Activated naive CD8-positive, alpha-beta T cell treated with anti-CD3 and anti-CD28 coated beads for 36 hours (primary cell): ENCODE measurements at regions not wholly inside any gene's neighbourhood (a gene's known extent, or its start where the extent isn't known, plus 50 kb on each side); places are given as distances from the start of the nearest gene placed in this dataset.
"Not testable (repeated sequence)": the region's sequence is repeated elsewhere in the genome, so short reads cannot be mapped to it uniquely, and the experiment has no call there.

ENCODE experiments used
- DNase-seq: peaks from one replicate; pipeline ENCODE4 v3.0.0; 2021
- H3K27ac Mint-ChIP-seq: one replicate; pipeline ENCODE4 v1.8.0; 2022; ENCODE audit warnings: mild to moderate bottlenecking, moderate library complexity, mixed read lengths
- H3K27me3 Mint-ChIP-seq: one replicate; pipeline ENCODE4 v1.8.0; 2022; ENCODE audit warnings: mild to moderate bottlenecking, mixed read lengths
- H3K36me3 Mint-ChIP-seq: one replicate; pipeline ENCODE4 v1.8.0; 2021; ENCODE audit warnings: mild to moderate bottlenecking, mixed read lengths
- H3K4me1 Mint-ChIP-seq: one replicate; pipeline ENCODE4 v1.8.0; 2021; ENCODE audit warnings: mixed read lengths
- H3K4me3 Mint-ChIP-seq: one replicate; pipeline ENCODE4 v1.8.0; 2022; ENCODE audit warnings: mild to moderate bottlenecking, moderate library complexity, mixed read lengths
- H3K9me3 Mint-ChIP-seq: one replicate; pipeline ENCODE4 v1.8.0; 2022; ENCODE audit warnings: mixed read lengths

- peaks cover 4% of the 10 kb centered on the region for H3K36me3 Mint-ChIP-seq
- no peak for DNase-seq
- H3K9me3 Mint-ChIP-seq = peaks cover 3% of the 10 kb centered on the region
- H3K4me3 Mint-ChIP-seq = no peak overlapping the region
- H3K27ac Mint-ChIP-seq = no peak overlapping the region
- H3K27me3 Mint-ChIP-seq = no peaks in the 10 kb centered on the region
- peaks cover 17% of the 10 kb centered on the region for H3K4me1 Mint-ChIP-seq
These were observed 292.6 kb upstream of the TGFBR2 start for GRCh38 chr3:30313840-30314239.

- H3K4me3 Mint-ChIP-seq = no peak overlapping the region
- peaks cover 4% of the 10 kb centered on the region for H3K36me3 Mint-ChIP-seq
- no peak for DNase-seq
- peaks cover 21% of the 10 kb centered on the region for H3K4me1 Mint-ChIP-seq
- peaks cover 1% of the 10 kb centered on the region for H3K9me3 Mint-ChIP-seq
- no peak overlapping the region for H3K27ac Mint-ChIP-seq
- H3K27me3 Mint-ChIP-seq = no peaks in the 10 kb centered on the region
These were observed 291.6 kb upstream of the TGFBR2 start for GRCh38 chr3:30314757-30315325.

GRCh38 chr3:30315447-30315846 is 291.0 kb upstream of the TGFBR2 start:
- Mint-ChIP-seq H3K9me3 (peaks cover 1% of the 10 kb centered on the region), H3K27me3 (no peaks in the 10 kb centered on the region), H3K4me1 (peaks cover 22% of the 10 kb centered on the region), H3K4me3 (no peak overlapping the region), H3K36me3 (peaks cover 4% of the 10 kb centered on the region), H3K27ac (no peak overlapping the region)
- no peak for DNase-seq

- H3K27ac Mint-ChIP-seq = no peak overlapping the region
- H3K36me3 Mint-ChIP-seq = peaks cover 14% of the 10 kb centered on the region
- H3K27me3 Mint-ChIP-seq = no peaks in the 10 kb centered on the region
- DNase-seq = no peak
- peaks cover 12% of the 10 kb centered on the region for H3K9me3 Mint-ChIP-seq
- H3K4me3 Mint-ChIP-seq = no peak overlapping the region
- H3K4me1 Mint-ChIP-seq = peaks cover 24% of the 10 kb centered on the region
These were observed 288.8 kb upstream of the TGFBR2 start for GRCh38 chr3:30317561-30317960.

- H3K9me3 Mint-ChIP-seq = peaks cover 14% of the 10 kb centered on the region
- DNase-seq = no peak
- peaks cover 15% of the 10 kb centered on the region for H3K36me3 Mint-ChIP-seq
- H3K4me3 Mint-ChIP-seq = no peak overlapping the region
- H3K27ac Mint-ChIP-seq = no peak overlapping the region
- no peaks in the 10 kb centered on the region for H3K27me3 Mint-ChIP-seq
- peaks cover 24% of the 10 kb centered on the region for H3K4me1 Mint-ChIP-seq
These were observed 288.3 kb upstream of the TGFBR2 start for GRCh38 chr3:30318110-30318509.

GRCh38 chr3:30319713-30320112 is 286.7 kb upstream of the TGFBR2 start:
- peak overlapping the region; percentile 71 for H3K27ac Mint-ChIP-seq
- H3K4me1 Mint-ChIP-seq = peaks cover 24% of the 10 kb centered on the region

GRCh38 chr3:30320392-30320791 is 286.0 kb upstream of the TGFBR2 start:
- Mint-ChIP-seq H3K27me3 (no peaks in the 10 kb centered on the region), H3K4me3 (no peak overlapping the region), H3K36me3 (peaks cover 18% of the 10 kb centered on the region), H3K9me3 (peaks cover 17% of the 10 kb centered on the region), H3K4me1 (peaks cover 19% of the 10 kb centered on the region), H3K27ac (no peak overlapping the region)
- no peak for DNase-seq

More at GRCh38 chr3:30319713-30320112, 286.7 kb upstream of the TGFBR2 start:
- H3K36me3 Mint-ChIP-seq = peaks cover 18% of the 10 kb centered on the region
- H3K4me3 Mint-ChIP-seq = no peak overlapping the region
- no peaks in the 10 kb centered on the region for H3K27me3 Mint-ChIP-seq
- peak; percentile 30 for DNase-seq
- H3K9me3 Mint-ChIP-seq = peaks cover 17% of the 10 kb centered on the region

GRCh38 chr3:30321065-30321464 is 285.3 kb upstream of the TGFBR2 start:
- no peak for DNase-seq
- no peaks in the 10 kb centered on the region for H3K27me3 Mint-ChIP-seq
- H3K4me1 Mint-ChIP-seq = peaks cover 19% of the 10 kb centered on the region
- peaks cover 18% of the 10 kb centered on the region for H3K36me3 Mint-ChIP-seq
- H3K27ac Mint-ChIP-seq = no peak overlapping the region
- H3K9me3 Mint-ChIP-seq = peaks cover 17% of the 10 kb centered on the region
- no peak overlapping the region for H3K4me3 Mint-ChIP-seq

- DNase-seq, H3K4me3 Mint-ChIP-seq, H3K27ac Mint-ChIP-seq, H3K27me3 Mint-ChIP-seq: not testable (repeated sequence)
- Mint-ChIP-seq H3K4me1 (peaks cover 20% of the 10 kb centered on the region), H3K36me3 (peaks cover 19% of the 10 kb centered on the region), H3K9me3 (peaks cover 17% of the 10 kb centered on the region)
These were observed 282.8 kb upstream of the TGFBR2 start for GRCh38 chr3:30323649-30324048.

GRCh38 chr3:30324587-30324986 is 281.8 kb upstream of the TGFBR2 start:
- no peak for DNase-seq
- no peak overlapping the region for H3K27ac Mint-ChIP-seq
- H3K4me3 Mint-ChIP-seq = no peak overlapping the region
- H3K36me3 Mint-ChIP-seq = peaks cover 18% of the 10 kb centered on the region
- H3K27me3 Mint-ChIP-seq = no peaks in the 10 kb centered on the region
- peaks cover 17% of the 10 kb centered on the region for H3K9me3 Mint-ChIP-seq
- H3K4me1 Mint-ChIP-seq = peaks cover 16% of the 10 kb centered on the region

GRCh38 chr3:30327976-30328375 is 278.4 kb upstream of the TGFBR2 start:
- not testable (repeated sequence) for H3K9me3 Mint-ChIP-seq, DNase-seq, H3K4me3 Mint-ChIP-seq, H3K27ac Mint-ChIP-seq, H3K27me3 Mint-ChIP-seq
- Mint-ChIP-seq H3K36me3 (peaks cover 13% of the 10 kb centered on the region), H3K4me1 (peaks cover 31% of the 10 kb centered on the region)

- DNase-seq, H3K36me3 Mint-ChIP-seq, H3K4me3 Mint-ChIP-seq, H3K27ac Mint-ChIP-seq, H3K27me3 Mint-ChIP-seq, H3K9me3 Mint-ChIP-seq: not testable (repeated sequence)
- H3K4me1 Mint-ChIP-seq = peaks cover 36% of the 10 kb centered on the region
These were observed 277.5 kb upstream of the TGFBR2 start for GRCh38 chr3:30328935-30329334.

GRCh38 chr3:30331519-30331918 is 274.9 kb upstream of the TGFBR2 start:
- no peak overlapping the region for H3K4me3 Mint-ChIP-seq
- DNase-seq = no peak
- H3K27me3 Mint-ChIP-seq = no peaks in the 10 kb centered on the region
- peaks cover 3% of the 10 kb centered on the region for H3K9me3 Mint-ChIP-seq
- H3K4me1 Mint-ChIP-seq = peaks cover 34% of the 10 kb centered on the region
- peaks cover 9% of the 10 kb centered on the region for H3K36me3 Mint-ChIP-seq
- H3K27ac Mint-ChIP-seq = peak overlapping the region; percentile 25

GRCh38 chr3:30332196-30333021 is 274.0 kb upstream of the TGFBR2 start:
- H3K27me3 Mint-ChIP-seq = no peaks in the 10 kb centered on the region
- DNase-seq = no peak
- H3K27ac Mint-ChIP-seq = peak overlapping the region; percentile 91
- H3K4me1 Mint-ChIP-seq = peaks cover 34% of the 10 kb centered on the region
- peaks cover 9% of the 10 kb centered on the region for H3K36me3 Mint-ChIP-seq
- H3K9me3 Mint-ChIP-seq = peaks cover 3% of the 10 kb centered on the region
- peak overlapping the region; percentile 65 for H3K4me3 Mint-ChIP-seq

GRCh38 chr3:30333143-30333542 is 273.3 kb upstream of the TGFBR2 start:
- peaks cover 14% of the 10 kb centered on the region for H3K36me3 Mint-ChIP-seq
- H3K4me1 Mint-ChIP-seq = peaks cover 34% of the 10 kb centered on the region
- peaks cover 8% of the 10 kb centered on the region for H3K9me3 Mint-ChIP-seq
- H3K27me3 Mint-ChIP-seq = no peaks in the 10 kb centered on the region
- no peak for DNase-seq
- H3K27ac Mint-ChIP-seq = no peak overlapping the region
- H3K4me3 Mint-ChIP-seq = no peak overlapping the region

GRCh38 chr3:30333903-30334302 is 272.5 kb upstream of the TGFBR2 start:
- no peaks in the 10 kb centered on the region for H3K27me3 Mint-ChIP-seq
- DNase-seq = no peak
- peaks cover 6% of the 10 kb centered on the region for H3K9me3 Mint-ChIP-seq
- no peak overlapping the region for H3K27ac Mint-ChIP-seq
- H3K4me3 Mint-ChIP-seq = no peak overlapping the region
- peaks cover 12% of the 10 kb centered on the region for H3K36me3 Mint-ChIP-seq
- peaks cover 29% of the 10 kb centered on the region for H3K4me1 Mint-ChIP-seq
